ENCODE measurements at regions not wholly inside any gene's neighbourhood (a gene's known extent, or its start where the extent isn't known, plus 50 kb on each side); places are given as distances from the start of the nearest gene placed in this dataset.

DNA sequence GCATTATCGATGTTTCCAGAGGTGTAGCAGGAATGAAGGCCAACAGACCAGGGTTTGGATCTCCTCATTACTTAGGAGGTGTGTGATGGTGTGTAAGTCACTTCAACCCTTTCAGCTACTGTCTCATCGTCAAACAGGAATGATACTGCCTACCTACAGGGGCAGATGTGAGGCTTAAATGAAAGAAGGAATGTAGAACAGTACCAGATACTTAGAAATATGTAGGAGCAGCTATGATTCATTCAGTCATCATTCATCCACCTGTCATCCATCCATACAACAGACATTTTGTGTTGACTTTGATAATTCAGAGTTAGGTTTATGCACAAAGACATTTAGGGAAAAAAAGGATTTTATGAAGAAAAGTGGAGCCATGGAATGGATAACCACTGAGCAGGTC is 486.9 kb upstream of the DAB1 start:
- Histone ChIP-seq H3K27me3 (no peaks in the 10 kb centered on the region), H3K36me3 (no peaks in the 10 kb centered on the region), H3K4me3 (no peak overlapping the region), H3K9me3 (no peaks in the 10 kb centered on the region), H3K4me1 (no peaks in the 10 kb centered on the region), H3K27ac (no peak overlapping the region)
- WGBS, 2 donors (ENCODE audit: low coverage in 1 of 2) = 70 to 78% methylated on average over 2 of the region's 2 CpGs
- no peak for ATAC-seq
- TF ChIP-seq, protein P1, sequence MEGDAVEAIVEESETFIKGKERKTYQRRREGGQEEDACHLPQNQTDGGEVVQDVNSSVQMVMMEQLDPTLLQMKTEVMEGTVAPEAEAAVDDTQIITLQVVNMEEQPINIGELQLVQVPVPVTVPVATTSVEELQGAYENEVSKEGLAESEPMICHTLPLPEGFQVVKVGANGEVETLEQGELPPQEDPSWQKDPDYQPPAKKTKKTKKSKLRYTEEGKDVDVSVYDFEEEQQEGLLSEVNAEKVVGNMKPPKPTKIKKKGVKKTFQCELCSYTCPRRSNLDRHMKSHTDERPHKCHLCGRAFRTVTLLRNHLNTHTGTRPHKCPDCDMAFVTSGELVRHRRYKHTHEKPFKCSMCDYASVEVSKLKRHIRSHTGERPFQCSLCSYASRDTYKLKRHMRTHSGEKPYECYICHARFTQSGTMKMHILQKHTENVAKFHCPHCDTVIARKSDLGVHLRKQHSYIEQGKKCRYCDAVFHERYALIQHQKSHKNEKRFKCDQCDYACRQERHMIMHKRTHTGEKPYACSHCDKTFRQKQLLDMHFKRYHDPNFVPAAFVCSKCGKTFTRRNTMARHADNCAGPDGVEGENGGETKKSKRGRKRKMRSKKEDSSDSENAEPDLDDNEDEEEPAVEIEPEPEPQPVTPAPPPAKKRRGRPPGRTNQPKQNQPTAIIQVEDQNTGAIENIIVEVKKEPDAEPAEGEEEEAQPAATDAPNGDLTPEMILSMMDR (IDR thresholded peaks at IDR 0.05) = no peak
- no peak for TF ChIP-seq POLR2AphosphoS5 (IDR thresholded peaks at IDR 0.05)
- TF ChIP-seq EP300 (IDR thresholded peaks at IDR 0.05) = no peak
- TF ChIP-seq POLR2A (IDR thresholded peaks at IDR 0.05) = no peak

DNA sequence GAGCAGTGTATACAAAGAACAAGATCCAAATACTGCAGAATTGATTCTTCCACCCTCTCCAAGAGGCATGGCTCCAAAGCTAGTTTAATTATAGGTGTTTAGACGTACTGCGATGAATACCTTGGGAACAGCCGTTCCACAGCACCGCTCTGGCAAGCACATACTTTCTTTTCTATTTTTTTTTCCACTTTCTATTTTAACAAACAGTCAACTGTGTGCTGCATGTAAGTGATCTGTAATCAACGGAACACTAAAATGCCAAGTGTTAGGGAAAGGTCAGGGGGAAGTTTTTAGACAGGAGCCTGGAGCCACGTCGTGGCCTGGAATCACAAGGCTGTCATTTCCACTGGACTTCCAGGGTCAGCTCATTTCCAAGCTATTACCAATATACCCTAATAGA is 486.4 kb upstream of the DAB1 start:
- TF ChIP-seq, protein P1 (IDR thresholded peaks at IDR 0.05) = no peak
- TF ChIP-seq POLR2AphosphoS5 (IDR thresholded peaks at IDR 0.05) = no peak
- no peak for TF ChIP-seq POLR2A (IDR thresholded peaks at IDR 0.05)
- TF ChIP-seq EP300 (IDR thresholded peaks at IDR 0.05) = no peak
- 42 to 49% methylated on average over 7 of the region's 7 CpGs for WGBS, 2 donors (ENCODE audit: low coverage in 1 of 2)
- H3K4me1 ChIP-seq = no peaks in the 10 kb centered on the region
- H3K27me3 ChIP-seq = no peaks in the 10 kb centered on the region
- H3K4me3 ChIP-seq = no peak overlapping the region
- no peak overlapping the region for H3K27ac ChIP-seq
- H3K9me3 ChIP-seq = no peaks in the 10 kb centered on the region
- H3K36me3 ChIP-seq = no peaks in the 10 kb centered on the region
- ATAC-seq = no peak

DNA sequence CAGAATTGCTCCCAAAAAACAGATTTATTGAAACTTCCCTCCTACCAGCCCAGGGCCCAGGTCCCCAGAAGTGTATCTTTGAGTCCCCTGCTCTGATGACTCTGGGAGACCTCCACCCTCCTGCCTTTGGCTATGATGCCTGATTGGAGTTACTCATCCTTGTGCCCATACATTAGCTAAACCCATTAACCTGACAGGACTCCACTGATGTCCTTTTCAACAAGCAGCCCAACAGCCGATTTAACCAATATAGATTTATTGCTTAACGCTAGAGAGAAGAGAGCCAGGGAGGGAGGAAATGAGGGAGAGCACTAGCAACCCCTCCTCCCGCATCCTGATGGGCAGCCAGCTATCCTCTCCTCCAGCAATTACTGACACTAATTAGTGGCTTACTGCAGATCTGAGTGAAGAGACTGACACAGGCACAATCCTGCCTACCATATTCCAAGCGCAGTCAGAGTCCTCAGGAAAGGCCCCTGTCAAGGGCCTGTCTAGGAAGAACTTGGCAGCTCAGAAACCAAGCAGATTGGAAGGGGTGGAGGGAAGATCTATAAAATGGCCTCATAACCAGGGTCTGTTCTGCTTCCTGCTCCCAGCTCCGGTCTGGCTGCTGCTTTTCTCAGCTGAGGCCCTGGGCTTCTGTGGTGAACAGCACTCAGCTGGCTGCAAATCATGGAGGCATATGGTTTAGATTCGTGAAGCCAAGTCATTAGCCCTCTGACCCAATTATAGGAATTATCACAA is 484.5 kb upstream of the DAB1 start:
- WGBS, 2 donors (ENCODE audit: low coverage in 1 of 2) = 51% methylated on average over 5 of the region's 6 CpGs; no CpG with 5 or more reads in 1 of the 2 donors
- H3K27me3 ChIP-seq = no peaks in the 10 kb centered on the region

DNA sequence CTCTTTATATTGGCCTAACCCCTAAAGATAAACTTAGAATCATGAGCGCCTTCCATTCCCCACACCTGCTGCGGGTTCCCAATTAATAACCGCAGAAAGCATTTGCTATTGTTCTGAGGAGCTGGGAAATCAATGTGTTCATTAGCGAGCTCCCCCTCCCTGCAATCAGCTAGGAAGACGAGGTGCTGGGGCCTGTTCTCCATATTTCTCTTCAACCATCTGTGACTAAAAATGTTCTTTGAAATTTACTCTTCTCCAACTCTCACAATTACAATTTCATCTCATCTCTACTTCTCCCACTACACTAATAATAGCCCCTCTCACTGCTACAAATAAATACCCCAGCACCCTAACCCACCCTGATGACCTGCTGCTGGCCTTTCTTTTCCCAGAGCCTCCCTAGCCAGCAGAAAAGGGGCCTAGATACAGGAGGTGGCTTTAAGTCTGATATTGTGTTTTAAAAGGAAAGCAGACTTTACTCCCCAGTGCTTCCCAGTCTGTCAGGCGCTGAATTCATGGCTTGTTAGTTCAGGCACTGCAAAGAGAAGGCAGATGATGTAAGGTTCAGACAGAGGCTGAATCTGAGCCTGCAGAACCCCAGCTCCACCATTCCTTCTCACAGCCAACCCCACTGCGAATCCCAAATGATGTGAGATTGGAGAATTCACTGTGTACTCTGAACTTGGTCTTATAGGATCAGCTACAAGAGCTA is 477.5 kb upstream of the DAB1 start:
- Histone ChIP-seq H3K36me3 (no peaks in the 10 kb centered on the region), H3K4me1 (no peaks in the 10 kb centered on the region), H3K27me3 (no peaks in the 10 kb centered on the region), H3K9me3 (no peaks in the 10 kb centered on the region), H3K4me3 (no peak overlapping the region), H3K27ac (no peak overlapping the region)
- TF ChIP-seq POLR2AphosphoS5 (IDR thresholded peaks at IDR 0.05) (no peak), POLR2A (IDR thresholded peaks at IDR 0.05) (no peak), EP300 (IDR thresholded peaks at IDR 0.05) (no peak)
- TF ChIP-seq, protein P1 (IDR thresholded peaks at IDR 0.05) = no peak
- no peak for ATAC-seq
- 80 to 89% methylated on average over 4 to 6 of the region's 7 CpGs for WGBS, 2 donors (ENCODE audit: low coverage in 1 of 2)

More for the DNA sequence above, 484.5 kb upstream of the DAB1 start:
- Histone ChIP-seq H3K27ac (no peak overlapping the region), H3K4me1 (no peaks in the 10 kb centered on the region), H3K4me3 (no peak overlapping the region), H3K9me3 (no peaks in the 10 kb centered on the region), H3K36me3 (no peaks in the 10 kb centered on the region)
- ATAC-seq = no peak
- TF ChIP-seq POLR2AphosphoS5 (IDR thresholded peaks at IDR 0.05) = no peak
- TF ChIP-seq, protein P1 (IDR thresholded peaks at IDR 0.05) = no peak
- no peak for TF ChIP-seq POLR2A (IDR thresholded peaks at IDR 0.05)
- no peak for TF ChIP-seq EP300 (IDR thresholded peaks at IDR 0.05)

DNA sequence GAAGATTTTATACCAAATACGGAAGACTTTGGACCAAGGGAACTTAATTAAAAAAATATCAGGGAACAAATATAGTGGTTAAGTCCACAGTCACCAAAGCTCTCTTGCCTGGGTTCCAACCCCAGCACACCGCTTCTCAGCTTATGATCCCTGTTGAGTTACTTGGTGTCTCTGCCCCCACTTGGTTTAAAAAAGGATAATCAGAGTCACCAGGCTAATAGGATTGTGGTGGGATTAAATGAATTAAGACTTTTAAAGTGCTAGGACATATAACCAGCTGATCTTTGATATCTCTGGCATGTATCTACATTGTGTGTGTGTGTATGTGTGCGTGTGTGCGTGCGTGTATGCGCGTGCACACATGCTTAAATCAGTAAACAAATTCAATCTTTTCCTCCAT is 474.7 kb upstream of the DAB1 start:
- no peaks in the 10 kb centered on the region for H3K27me3 ChIP-seq
- H3K4me1 ChIP-seq = no peaks in the 10 kb centered on the region
- no peak overlapping the region for H3K27ac ChIP-seq
- H3K36me3 ChIP-seq = no peaks in the 10 kb centered on the region
- no peaks in the 10 kb centered on the region for H3K9me3 ChIP-seq
- TF ChIP-seq EP300 (IDR thresholded peaks at IDR 0.05) (no peak), POLR2AphosphoS5 (IDR thresholded peaks at IDR 0.05) (no peak), POLR2A (IDR thresholded peaks at IDR 0.05) (no peak)
- TF ChIP-seq, protein P1 (IDR thresholded peaks at IDR 0.05) = no peak
- no peak for ATAC-seq
- no peak overlapping the region for H3K4me3 ChIP-seq
- WGBS, 2 donors (ENCODE audit: low coverage in 1 of 2) = 69 to 90% methylated on average over 7 of the region's 7 CpGs
